ENCODE measurements at regions not wholly inside any gene's neighbourhood (a gene's known extent, or its start where the extent isn't known, plus 50 kb on each side); places are given as distances from the start of the nearest gene placed in this dataset.

DNA sequence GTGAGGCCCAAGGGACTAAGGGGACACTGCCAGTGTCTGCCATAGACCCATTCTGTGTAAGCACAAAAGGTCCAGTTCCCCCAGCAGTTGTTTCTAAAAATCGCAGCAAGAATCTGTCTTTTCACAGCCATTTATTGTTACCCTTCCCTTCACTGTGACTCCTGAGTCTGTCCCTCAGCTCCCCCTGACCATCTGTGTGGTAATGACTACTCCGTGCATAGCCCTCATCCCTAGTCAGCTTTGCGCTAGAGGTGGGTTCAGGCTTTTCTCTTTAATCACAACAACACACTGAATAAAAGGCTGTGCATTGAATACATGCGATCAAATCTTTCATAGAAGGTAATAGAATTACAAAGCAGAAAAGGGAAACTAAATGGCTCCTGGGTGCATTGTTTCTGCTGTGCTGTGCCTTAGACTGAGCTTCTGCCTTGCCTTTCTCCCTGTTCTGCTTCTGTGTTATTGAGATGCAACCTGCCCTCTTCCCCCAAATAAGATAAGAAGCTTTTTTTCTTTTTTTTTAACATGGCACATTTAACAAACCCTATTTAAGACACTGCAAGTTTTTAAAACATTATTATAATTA lies 836.0 kb upstream of the CDH2 start:
- TF ChIP-seq, protein P1, sequence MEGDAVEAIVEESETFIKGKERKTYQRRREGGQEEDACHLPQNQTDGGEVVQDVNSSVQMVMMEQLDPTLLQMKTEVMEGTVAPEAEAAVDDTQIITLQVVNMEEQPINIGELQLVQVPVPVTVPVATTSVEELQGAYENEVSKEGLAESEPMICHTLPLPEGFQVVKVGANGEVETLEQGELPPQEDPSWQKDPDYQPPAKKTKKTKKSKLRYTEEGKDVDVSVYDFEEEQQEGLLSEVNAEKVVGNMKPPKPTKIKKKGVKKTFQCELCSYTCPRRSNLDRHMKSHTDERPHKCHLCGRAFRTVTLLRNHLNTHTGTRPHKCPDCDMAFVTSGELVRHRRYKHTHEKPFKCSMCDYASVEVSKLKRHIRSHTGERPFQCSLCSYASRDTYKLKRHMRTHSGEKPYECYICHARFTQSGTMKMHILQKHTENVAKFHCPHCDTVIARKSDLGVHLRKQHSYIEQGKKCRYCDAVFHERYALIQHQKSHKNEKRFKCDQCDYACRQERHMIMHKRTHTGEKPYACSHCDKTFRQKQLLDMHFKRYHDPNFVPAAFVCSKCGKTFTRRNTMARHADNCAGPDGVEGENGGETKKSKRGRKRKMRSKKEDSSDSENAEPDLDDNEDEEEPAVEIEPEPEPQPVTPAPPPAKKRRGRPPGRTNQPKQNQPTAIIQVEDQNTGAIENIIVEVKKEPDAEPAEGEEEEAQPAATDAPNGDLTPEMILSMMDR (optimal IDR thresholded peaks at IDR 0.05 in 1 of 3, IDR thresholded peaks at IDR 0.05 in 1 of 3, conservative IDR thresholded peaks at IDR 0.05 in 1 of 3; ENCODE audit: extremely low read depth in 1 of 3, insufficient read depth in 2 of 3, low read length in 3 of 3): no peak
- no peak for TF ChIP-seq EZH2 (IDR thresholded peaks at IDR 0.05; ENCODE audit: low read length)

All from keratinocyte (primary cell).